ENCODE measurements at regions not wholly inside any gene's neighbourhood (a gene's known extent, or its start where the extent isn't known, plus 50 kb on each side); places are given as distances from the start of the nearest gene placed in this dataset.

DNA sequence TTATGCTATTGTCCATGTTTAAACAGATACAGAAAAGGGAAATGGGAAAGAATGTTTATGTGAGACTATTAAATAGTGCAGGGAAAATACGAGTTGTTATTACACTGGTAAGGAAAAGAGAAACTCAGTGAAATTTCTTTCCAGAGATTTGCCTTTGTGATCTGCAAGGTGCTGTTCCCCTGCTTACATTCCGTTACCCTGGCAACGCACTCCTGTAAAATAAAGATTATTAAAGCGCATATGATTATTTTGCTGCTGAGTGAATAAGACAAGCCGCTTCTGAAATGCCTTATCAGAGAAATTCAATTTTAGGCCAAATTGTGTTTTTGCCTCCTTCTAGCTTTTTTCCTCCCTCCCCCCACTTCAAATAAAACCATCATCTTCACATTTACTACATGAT, 328.6 kb upstream of the PMFBP1 start:
- in situ Hi-C loops (cut with HindIII; ENCODE audit: low sequenced_read_pairs): no loop called here
- TF ChIP-seq, protein P1, sequence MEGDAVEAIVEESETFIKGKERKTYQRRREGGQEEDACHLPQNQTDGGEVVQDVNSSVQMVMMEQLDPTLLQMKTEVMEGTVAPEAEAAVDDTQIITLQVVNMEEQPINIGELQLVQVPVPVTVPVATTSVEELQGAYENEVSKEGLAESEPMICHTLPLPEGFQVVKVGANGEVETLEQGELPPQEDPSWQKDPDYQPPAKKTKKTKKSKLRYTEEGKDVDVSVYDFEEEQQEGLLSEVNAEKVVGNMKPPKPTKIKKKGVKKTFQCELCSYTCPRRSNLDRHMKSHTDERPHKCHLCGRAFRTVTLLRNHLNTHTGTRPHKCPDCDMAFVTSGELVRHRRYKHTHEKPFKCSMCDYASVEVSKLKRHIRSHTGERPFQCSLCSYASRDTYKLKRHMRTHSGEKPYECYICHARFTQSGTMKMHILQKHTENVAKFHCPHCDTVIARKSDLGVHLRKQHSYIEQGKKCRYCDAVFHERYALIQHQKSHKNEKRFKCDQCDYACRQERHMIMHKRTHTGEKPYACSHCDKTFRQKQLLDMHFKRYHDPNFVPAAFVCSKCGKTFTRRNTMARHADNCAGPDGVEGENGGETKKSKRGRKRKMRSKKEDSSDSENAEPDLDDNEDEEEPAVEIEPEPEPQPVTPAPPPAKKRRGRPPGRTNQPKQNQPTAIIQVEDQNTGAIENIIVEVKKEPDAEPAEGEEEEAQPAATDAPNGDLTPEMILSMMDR (IDR thresholded peaks at IDR 0.05; ENCODE audit: low read depth, low read length): no peak
- H3K4me3 ChIP-seq (ENCODE audit: low read depth, low read length): no peak overlapping the region
- DNase-seq (ENCODE audit: low read depth, low spot score): no peak

GRCh38 chr16:72493716-72494415, 321.9 kb upstream of the PMFBP1 start:
- peak; percentile 60 for DNase-seq (ENCODE audit: low read depth, low spot score)
- H3K4me3 ChIP-seq (ENCODE audit: low read depth, low read length): no peak overlapping the region
- TF ChIP-seq, protein P1 (IDR thresholded peaks at IDR 0.05; ENCODE audit: low read depth, low read length): no peak
- in situ Hi-C loops (cut with HindIII; ENCODE audit: low sequenced_read_pairs): no loop called here

GRCh38 chr16:72487283-72487682, 315.3 kb upstream of the PMFBP1 start:
- TF ChIP-seq, protein P1 (IDR thresholded peaks at IDR 0.05; ENCODE audit: low read depth, low read length): no peak
- DNase-seq (ENCODE audit: low read depth, low spot score): no peak
- in situ Hi-C loops (cut with HindIII; ENCODE audit: low sequenced_read_pairs): no loop called here
- H3K4me3 ChIP-seq (ENCODE audit: low read depth, low read length): no peak overlapping the region

DNA sequence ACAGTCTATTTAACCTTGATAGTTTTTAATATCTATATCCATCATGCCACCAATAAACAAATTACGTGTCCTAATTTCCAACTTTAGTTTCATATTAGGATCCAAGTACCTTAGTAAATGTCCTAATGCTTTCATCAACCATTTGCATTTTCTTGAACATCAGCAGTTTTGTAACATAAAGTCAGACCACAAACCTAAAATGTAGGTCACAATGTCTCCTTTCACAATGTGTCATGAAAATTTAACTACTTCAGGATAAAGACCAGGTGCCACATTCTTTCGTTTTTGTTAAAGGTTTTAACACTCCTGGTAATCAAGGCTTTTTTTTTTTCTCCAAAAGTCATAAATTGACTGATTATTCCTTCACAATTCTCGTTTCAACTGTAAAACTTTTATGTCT, 310.7 kb upstream of the PMFBP1 start:
- H3K4me3 ChIP-seq (ENCODE audit: low read depth, low read length): no peak overlapping the region
- DNase-seq (ENCODE audit: low read depth, low spot score): no peak
- TF ChIP-seq, protein P1 (IDR thresholded peaks at IDR 0.05; ENCODE audit: low read depth, low read length): no peak
- in situ Hi-C loops (cut with HindIII; ENCODE audit: low sequenced_read_pairs): no loop called here

DNA sequence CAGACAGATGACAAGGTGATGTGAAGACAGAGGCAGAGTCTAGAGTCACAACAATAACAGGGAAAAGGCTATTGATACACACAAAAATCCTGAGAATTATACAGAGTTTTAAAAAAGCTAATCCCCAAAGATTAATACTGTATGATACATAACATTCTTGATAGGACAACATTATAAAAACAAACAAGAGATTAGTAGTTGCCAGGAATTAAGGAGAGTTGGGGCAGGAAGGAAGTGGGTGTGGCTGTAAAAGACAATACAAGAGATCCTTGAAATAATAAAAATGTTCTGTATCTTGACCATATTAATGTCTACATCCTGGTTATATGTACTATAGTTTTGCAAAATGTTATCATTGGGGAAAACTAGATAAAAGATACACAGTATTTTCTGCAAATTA, 309.5 kb upstream of the PMFBP1 start:
- no peak for DNase-seq (ENCODE audit: low read depth, low spot score)
- H3K4me3 ChIP-seq (ENCODE audit: low read depth, low read length): no peak overlapping the region
- TF ChIP-seq, protein P1 (IDR thresholded peaks at IDR 0.05; ENCODE audit: low read depth, low read length): no peak
- in situ Hi-C loops (cut with HindIII; ENCODE audit: low sequenced_read_pairs): no loop called here

DNA sequence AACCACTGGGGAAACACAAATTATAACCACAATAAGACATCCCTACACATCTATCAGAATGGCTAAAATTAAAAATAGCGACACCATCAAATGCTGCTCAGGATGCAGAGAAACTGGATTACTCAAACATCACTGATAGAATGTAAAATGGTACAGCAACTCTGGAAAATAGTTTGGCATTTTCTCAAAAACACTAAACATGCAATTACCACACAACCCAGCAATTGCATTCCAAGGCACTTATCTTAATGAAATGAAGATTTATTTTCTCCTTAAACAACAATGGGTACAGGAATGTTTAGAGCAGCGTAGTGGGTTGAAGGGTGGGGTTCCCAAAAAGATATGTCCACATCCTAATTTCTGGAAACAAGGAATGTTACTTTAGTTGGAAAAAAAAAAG, 309.0 kb upstream of the PMFBP1 start:
- in situ Hi-C loops (cut with HindIII; ENCODE audit: low sequenced_read_pairs): no loop called here
- no peak overlapping the region for H3K4me3 ChIP-seq (ENCODE audit: low read depth, low read length)
- TF ChIP-seq, protein P1 (IDR thresholded peaks at IDR 0.05; ENCODE audit: low read depth, low read length): no peak
- DNase-seq (ENCODE audit: low read depth, low spot score): peak; percentile 20

Measured in astrocyte of the spinal cord (primary cell).